ENCODE measurements at regions not wholly inside any gene's neighbourhood (a gene's known extent, or its start where the extent isn't known, plus 50 kb on each side); places are given as distances from the start of the nearest gene placed in this dataset.
"Not testable (repeated sequence)": the region's sequence is repeated elsewhere in the genome, so short reads cannot be mapped to it uniquely, and the experiment has no call there.

- no peaks in the 10 kb centered on the region for H3K27me3 Mint-ChIP-seq
- POLR2A ChIA-PET, result no interaction called here
Measured at GRCh38 chr7:138246428-138246827, 170.2 kb downstream of the AKR1D1 start.

DNA sequence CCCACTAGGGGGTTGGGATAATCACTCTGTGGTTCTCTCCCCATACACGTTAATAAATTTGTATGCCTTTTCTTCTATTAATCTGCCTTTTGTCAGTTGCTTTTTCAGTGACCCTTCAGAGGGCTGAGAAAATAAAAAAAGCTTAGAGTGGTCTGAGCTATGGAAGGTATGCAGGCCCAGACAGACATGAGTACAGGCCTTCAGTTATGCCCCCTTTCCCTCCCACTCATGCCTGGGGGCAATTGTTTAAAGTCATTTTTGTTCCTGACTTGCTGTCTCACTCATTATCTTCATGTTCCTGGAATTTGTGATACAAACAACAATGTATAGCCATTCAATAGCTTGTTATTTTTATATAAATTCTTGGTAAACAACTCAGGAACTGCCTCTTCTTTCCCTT is 170.8 kb downstream of the AKR1D1 start:
- Mint-ChIP-seq H3K4me1 (ENCODE audit: low read depth) (no peaks in the 10 kb centered on the region), H3K4me3 (no peak overlapping the region), H3K27me3 (no peaks in the 10 kb centered on the region), H3K36me3 (no peaks in the 10 kb centered on the region), H3K27ac (no peak overlapping the region), H3K9me3 (peaks cover 7% of the 10 kb centered on the region)
- intact Hi-C loops (cut with micrococcal nuclease), result no loop called here
- ChIA-PET POLR2A (no interaction called here), CTCF (interaction anchor here (0.7 to 1.5 kb wide), 2 partner anchors 492 to 635 kb away, joined by 4 read pairs; no protein-coding TSS in a partner anchor)
- DNase-seq, result no peak

More at GRCh38 chr7:138246428-138246827, 170.2 kb downstream of the AKR1D1 start:
- no peak overlapping the region for H3K4me3 Mint-ChIP-seq
- no peaks in the 10 kb centered on the region for H3K4me1 Mint-ChIP-seq (ENCODE audit: low read depth)
- CTCF ChIA-PET, result no interaction called here
- DNase-seq, result no peak
- no peak overlapping the region for H3K27ac Mint-ChIP-seq
- intact Hi-C loops (cut with micrococcal nuclease), result no loop called here
- H3K9me3 Mint-ChIP-seq, result peaks cover 7% of the 10 kb centered on the region
- H3K36me3 Mint-ChIP-seq, result no peaks in the 10 kb centered on the region

- Mint-ChIP-seq H3K27me3 (no peaks in the 10 kb centered on the region), H3K4me3 (no peak overlapping the region), H3K4me1 (ENCODE audit: low read depth) (no peaks in the 10 kb centered on the region), H3K36me3 (no peaks in the 10 kb centered on the region), H3K27ac (no peak overlapping the region), H3K9me3 (peaks cover 7% of the 10 kb centered on the region)
- intact Hi-C loops (cut with micrococcal nuclease), result no loop called here
- ChIA-PET CTCF (interaction anchor here (0.7 to 1.5 kb wide), 2 partner anchors 491 to 634 kb away, joined by 4 read pairs; no protein-coding TSS in a partner anchor), POLR2A (no interaction called here)
- no peak for DNase-seq
Measured at GRCh38 chr7:138247568-138248333, 171.5 kb downstream of the AKR1D1 start.

- DNase-seq, result no peak
- ChIA-PET POLR2A (no interaction called here), CTCF (interaction anchor here (1.5 kb wide), 1 partner anchor 490 kb away, joined by 4 read pairs; no protein-coding TSS in a partner anchor)
- H3K4me3 Mint-ChIP-seq, result no peak overlapping the region
- H3K9me3 Mint-ChIP-seq, result peaks cover 7% of the 10 kb centered on the region
- no peaks in the 10 kb centered on the region for H3K27me3 Mint-ChIP-seq
- H3K4me1 Mint-ChIP-seq (ENCODE audit: low read depth), result no peaks in the 10 kb centered on the region
- no peaks in the 10 kb centered on the region for H3K36me3 Mint-ChIP-seq
- H3K27ac Mint-ChIP-seq, result no peak overlapping the region
- intact Hi-C loops (cut with micrococcal nuclease), result no loop called here
Measured at GRCh38 chr7:138248609-138249008, 172.3 kb downstream of the AKR1D1 start.

DNA sequence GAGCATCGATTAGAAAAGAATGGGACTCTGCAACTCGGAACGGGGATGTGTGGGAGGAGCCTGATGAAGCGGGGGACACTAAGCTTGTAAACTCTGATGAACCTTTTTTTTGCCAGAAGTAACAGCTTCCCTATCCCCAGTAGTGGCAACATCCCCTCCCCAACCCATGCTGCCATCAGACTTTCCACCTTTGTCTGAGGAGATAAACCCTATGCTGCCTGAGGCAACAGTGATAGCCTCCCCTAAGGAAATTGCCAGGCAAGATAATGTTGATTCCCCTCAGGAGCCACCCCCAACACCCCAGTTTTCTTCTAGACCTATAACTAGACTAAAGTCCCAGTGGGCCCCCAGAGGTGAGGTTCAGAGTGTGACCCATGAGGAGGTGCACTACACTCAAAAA is 173.7 kb downstream of the AKR1D1 start:
- CTCF ChIA-PET, result no interaction called here
- no peak for DNase-seq
- POLR2A ChIA-PET, result no interaction called here
- no peaks in the 10 kb centered on the region for H3K4me1 Mint-ChIP-seq (ENCODE audit: low read depth)
- H3K4me3 Mint-ChIP-seq, result no peak overlapping the region
- H3K27ac Mint-ChIP-seq, result no peak overlapping the region
- H3K9me3 Mint-ChIP-seq, result peaks cover 7% of the 10 kb centered on the region
- no peaks in the 10 kb centered on the region for H3K36me3 Mint-ChIP-seq
- no peaks in the 10 kb centered on the region for H3K27me3 Mint-ChIP-seq
- intact Hi-C loops (cut with micrococcal nuclease), result no loop called here

DNA sequence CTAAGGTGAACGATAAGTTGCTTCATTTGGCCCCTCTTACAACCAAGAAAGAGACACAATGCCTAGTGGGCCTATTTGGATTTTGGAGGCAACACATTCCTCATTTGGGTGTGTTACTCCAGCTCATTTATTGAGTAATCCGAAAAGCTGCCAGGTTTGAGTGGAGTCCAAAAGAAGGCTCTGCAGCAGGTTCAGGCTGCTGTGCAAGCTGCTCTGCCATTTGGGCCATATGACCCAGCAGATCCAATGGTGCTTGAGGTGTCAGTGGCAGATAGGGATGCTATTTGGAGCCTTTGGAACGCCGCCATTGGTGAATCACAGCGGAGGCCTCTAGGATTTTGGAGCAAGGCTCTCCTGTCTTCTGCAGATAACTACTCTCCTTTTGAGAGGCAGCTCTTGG is 176.4 kb downstream of the AKR1D1 start:
- CTCF ChIA-PET; POLR2A ChIA-PET; DNase-seq; H3K36me3 Mint-ChIP-seq; H3K9me3 Mint-ChIP-seq; H3K4me3 Mint-ChIP-seq; intact Hi-C loops (cut with micrococcal nuclease); H3K27ac Mint-ChIP-seq; H3K4me1 Mint-ChIP-seq (ENCODE audit: low read depth); H3K27me3 Mint-ChIP-seq: not testable (repeated sequence)

- ChIA-PET POLR2A (no interaction called here), CTCF (no interaction called here)
- H3K9me3 Mint-ChIP-seq, result no peaks in the 10 kb centered on the region
- intact Hi-C loops (cut with micrococcal nuclease), result no loop called here
- H3K4me3 Mint-ChIP-seq, result no peak overlapping the region
- peaks cover 3% of the 10 kb centered on the region for H3K27me3 Mint-ChIP-seq
- DNase-seq, result no peak
- no peak overlapping the region for H3K27ac Mint-ChIP-seq
- H3K4me1 Mint-ChIP-seq (ENCODE audit: low read depth), result peaks cover 4% of the 10 kb centered on the region
- H3K36me3 Mint-ChIP-seq, result no peaks in the 10 kb centered on the region
Measured at GRCh38 chr7:138254444-138254843, 178.2 kb downstream of the AKR1D1 start.

- Mint-ChIP-seq H3K27ac (no peak overlapping the region), H3K4me3 (no peak overlapping the region), H3K27me3 (peaks cover 7% of the 10 kb centered on the region), H3K9me3 (no peaks in the 10 kb centered on the region), H3K4me1 (ENCODE audit: low read depth) (peaks cover 4% of the 10 kb centered on the region), H3K36me3 (no peaks in the 10 kb centered on the region)
- CTCF ChIA-PET, result no interaction called here
- POLR2A ChIA-PET, result no interaction called here
- DNase-seq, result no peak
- intact Hi-C loops (cut with micrococcal nuclease), result no loop called here
Measured at GRCh38 chr7:138257459-138258196, 181.4 kb downstream of the AKR1D1 start.

DNA sequence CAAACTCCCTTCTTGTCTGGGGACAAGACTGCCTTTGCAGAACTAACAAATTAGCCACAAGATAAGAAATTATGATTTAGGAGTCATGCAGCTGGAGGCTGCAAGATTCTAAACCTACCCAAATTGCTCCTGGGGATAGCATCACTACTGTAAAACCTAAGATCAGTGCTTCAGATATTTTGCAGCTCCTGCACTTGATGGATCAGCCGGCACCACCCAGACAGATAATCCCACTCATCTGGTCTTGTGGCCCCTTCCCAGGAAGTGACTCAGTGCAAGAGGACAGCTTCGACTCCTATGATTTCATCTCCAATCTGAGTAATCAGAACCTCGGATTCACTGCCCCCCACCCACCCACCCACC is 181.9 kb downstream of the AKR1D1 start:
- Mint-ChIP-seq H3K9me3 (no peaks in the 10 kb centered on the region), H3K27me3 (peaks cover 7% of the 10 kb centered on the region), H3K36me3 (no peaks in the 10 kb centered on the region), H3K4me1 (ENCODE audit: low read depth) (peaks cover 4% of the 10 kb centered on the region), H3K27ac (no peak overlapping the region), H3K4me3 (no peak overlapping the region)
- CTCF ChIA-PET, result no interaction called here
- DNase-seq, result no peak
- intact Hi-C loops (cut with micrococcal nuclease), result no loop called here
- POLR2A ChIA-PET, result no interaction called here

DNA sequence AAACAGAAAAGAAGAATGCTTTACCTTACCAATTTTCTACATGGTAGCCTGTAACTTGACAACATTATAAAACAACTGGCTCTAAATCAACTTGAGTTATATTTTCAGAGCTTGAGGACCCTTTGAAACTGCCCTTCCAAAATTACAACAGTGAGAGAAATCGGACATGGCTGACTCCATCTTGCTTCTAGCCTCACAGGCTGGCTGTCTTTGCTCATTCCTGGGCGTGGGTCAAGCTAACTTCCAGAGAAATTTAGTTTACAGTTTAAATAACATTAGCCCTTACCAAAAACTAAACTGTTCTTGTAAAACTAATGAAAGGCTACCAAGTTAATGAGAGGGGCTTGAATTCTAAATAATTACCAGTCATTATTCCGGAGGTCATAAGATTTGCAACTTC is 183.4 kb downstream of the AKR1D1 start:
- H3K4me1 Mint-ChIP-seq (ENCODE audit: low read depth), result peaks cover 4% of the 10 kb centered on the region
- H3K9me3 Mint-ChIP-seq, result no peaks in the 10 kb centered on the region
- ChIA-PET CTCF (no interaction called here), POLR2A (no interaction called here)
- no peak overlapping the region for H3K27ac Mint-ChIP-seq
- no peaks in the 10 kb centered on the region for H3K36me3 Mint-ChIP-seq
- H3K27me3 Mint-ChIP-seq, result peaks cover 7% of the 10 kb centered on the region
- intact Hi-C loops (cut with micrococcal nuclease), result no loop called here
- DNase-seq, result no peak
- H3K4me3 Mint-ChIP-seq, result no peak overlapping the region

DNA sequence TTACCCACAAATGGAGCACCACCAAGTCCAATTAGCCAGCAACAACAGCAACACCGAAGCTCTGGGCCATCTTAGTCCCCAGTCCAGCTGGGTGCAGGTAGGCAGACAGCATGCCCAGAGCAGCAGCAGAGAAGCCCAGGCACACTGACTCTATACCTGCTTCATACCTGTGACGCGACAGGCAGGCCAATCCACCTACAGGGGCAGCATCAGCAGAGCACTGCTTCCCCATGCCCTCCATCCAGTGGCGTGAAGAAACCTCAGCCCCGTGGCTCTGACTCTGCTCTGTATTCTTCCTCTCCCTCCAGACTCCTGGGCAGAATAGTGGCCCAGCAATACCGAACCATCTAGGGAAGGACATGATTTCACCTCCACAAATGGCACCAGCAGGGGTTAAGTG is 191.7 kb downstream of the AKR1D1 start:
- H3K36me3 Mint-ChIP-seq, result no peaks in the 10 kb centered on the region
- H3K4me3 Mint-ChIP-seq, result no peak overlapping the region
- no peaks in the 10 kb centered on the region for H3K27me3 Mint-ChIP-seq
- CTCF ChIA-PET, result no interaction called here
- no peaks in the 10 kb centered on the region for H3K4me1 Mint-ChIP-seq (ENCODE audit: low read depth)
- H3K9me3 Mint-ChIP-seq, result no peaks in the 10 kb centered on the region
- H3K27ac Mint-ChIP-seq, result no peak overlapping the region
- DNase-seq, result no peak
- intact Hi-C loops (cut with micrococcal nuclease), result no loop called here
- POLR2A ChIA-PET, result no interaction called here

GRCh38 chr7:138276891-138277290 is 183.2 kb upstream of the TRIM24 start:
- CTCF ChIA-PET, result no interaction called here
- no peaks in the 10 kb centered on the region for H3K9me3 Mint-ChIP-seq
- H3K4me1 Mint-ChIP-seq (ENCODE audit: low read depth), result no peaks in the 10 kb centered on the region
- H3K4me3 Mint-ChIP-seq, result no peak overlapping the region
- intact Hi-C loops (cut with micrococcal nuclease), result no loop called here
- POLR2A ChIA-PET, result no interaction called here
- no peaks in the 10 kb centered on the region for H3K27me3 Mint-ChIP-seq
- no peak overlapping the region for H3K27ac Mint-ChIP-seq
- no peaks in the 10 kb centered on the region for H3K36me3 Mint-ChIP-seq
- no peak for DNase-seq

DNA sequence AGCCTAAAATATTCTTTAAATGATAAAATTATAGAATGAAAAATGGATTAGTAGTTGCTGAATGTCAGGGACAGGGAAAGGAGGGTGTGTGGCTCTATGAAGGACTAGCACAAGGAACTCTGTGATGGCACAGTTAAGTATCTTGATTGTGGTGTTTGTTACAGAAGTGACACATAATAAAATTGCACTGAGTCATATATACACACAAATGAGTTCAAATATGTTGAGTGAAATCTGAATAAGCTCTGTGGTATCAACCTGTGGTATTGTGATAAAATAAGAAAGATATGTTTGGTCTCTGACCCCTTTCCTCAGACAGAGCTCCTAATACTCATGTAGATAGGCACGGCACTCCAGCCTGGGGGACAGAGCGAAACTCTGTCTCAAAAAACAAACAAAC is 181.5 kb upstream of the TRIM24 start:
- H3K27me3 Mint-ChIP-seq, result no peaks in the 10 kb centered on the region
- intact Hi-C loops (cut with micrococcal nuclease), result no loop called here
- H3K4me1 Mint-ChIP-seq (ENCODE audit: low read depth), result no peaks in the 10 kb centered on the region
- POLR2A ChIA-PET, result no interaction called here
- CTCF ChIA-PET, result no interaction called here
- no peaks in the 10 kb centered on the region for H3K36me3 Mint-ChIP-seq
- H3K4me3 Mint-ChIP-seq, result no peak overlapping the region
- no peak overlapping the region for H3K27ac Mint-ChIP-seq
- no peak for DNase-seq
- H3K9me3 Mint-ChIP-seq, result no peaks in the 10 kb centered on the region
